Karpas-422 (cell line): ENCODE measurements at regions not wholly inside any gene's neighbourhood (a gene's known extent, or its start where the extent isn't known, plus 50 kb on each side); places are given as distances from the start of the nearest gene placed in this dataset.

ENCODE experiments used
- DNase-seq: peaks from one replicate; pipeline ENCODE4 v3.0.0-alpha.2; 2015
- H2AFZ ChIP-seq: fragments of 200-600 bp; sonication (generic); 2 replicates; pipeline ENCODE4 v1.6.1; 2014; ENCODE audit warnings: antibody characterized with exemption, low read length, mixed read lengths
- H3K27ac ChIP-seq: fragments of 200-600 bp; sonication (generic); 2 replicates; pipeline ENCODE4 v1.5.1; 2014; ENCODE audit warnings: mild to moderate bottlenecking, low read length, moderate library complexity
- H3K27me3 ChIP-seq: fragments of 200-600 bp; sonication (generic); 2 replicates; pipeline ENCODE4 v1.6.1; 2014; ENCODE audit warnings: low read length, mixed read lengths
- H3K36me3 ChIP-seq: fragments of 200-600 bp; sonication (generic); 2 replicates; pipeline ENCODE4 v1.6.1; 2014; ENCODE audit warnings: low read length, mixed read lengths; ENCODE audit not compliant: insufficient read depth
- H3K4me1 ChIP-seq: fragments of 200-600 bp; sonication (generic); 2 replicates; pipeline ENCODE4 v1.6.1; 2014; ENCODE audit warnings: mild to moderate bottlenecking, low read length, mixed read lengths
- H3K4me2 ChIP-seq: fragments of 200-600 bp; sonication (generic); 2 replicates; pipeline ENCODE4 v1.6.1; 2014; ENCODE audit warnings: low read length, low read depth, mild to moderate bottlenecking; ENCODE audit not compliant: poor library complexity, severe bottlenecking
- H3K4me3 ChIP-seq: fragments of 200-600 bp; sonication (generic); 2 replicates; pipeline ENCODE4 v1.5.1; 2014; ENCODE audit warnings: mild to moderate bottlenecking, antibody characterized with exemption, low read length, mixed read lengths
- H3K79me2 ChIP-seq: fragments of 200-600 bp; sonication (generic); 2 replicates; pipeline ENCODE4 v1.6.1; 2014; ENCODE audit warnings: mild to moderate bottlenecking, low read length, mixed read lengths
- H3K9ac ChIP-seq: fragments of 200-600 bp; sonication (generic); 2 replicates; pipeline ENCODE4 v1.6.0; 2014; ENCODE audit warnings: low read length
- H3K9me2 ChIP-seq: fragments of 200-600 bp; sonication (generic), shearing (Covaris generic); replicated peaks from 2 replicates; pipeline ENCODE4 v1.6.0; 2014; ENCODE audit warnings: mild to moderate bottlenecking, low read length, moderate library complexity; ENCODE audit not compliant: insufficient read depth
- H3K9me3 ChIP-seq: fragments of 300-700, 200-600 bp; sonication (generic); 2 replicates; pipeline ENCODE4 v1.6.1; 2014; ENCODE audit warnings: low read length, mixed read lengths
- H4K20me1 ChIP-seq: fragments of 200-600 bp; sonication (generic); 2 replicates; pipeline ENCODE4 v1.6.1; 2014; ENCODE audit warnings: mild to moderate bottlenecking, antibody characterized with exemption, low read length, low read depth; ENCODE audit not compliant: insufficient read depth

GRCh38 chr12:132439333-132439904, 50.5 kb upstream of the FBRSL1 start:
- no peaks in the 10 kb centered on the region for H3K27me3 ChIP-seq
- H3K4me2 ChIP-seq, result no peak overlapping the region
- no peaks in the 10 kb centered on the region for H3K36me3 ChIP-seq
- H2AFZ ChIP-seq, result no peak overlapping the region
- no peaks in the 10 kb centered on the region for H3K4me1 ChIP-seq
- no peak for DNase-seq
- H3K9me2 ChIP-seq, result no peaks in the 10 kb centered on the region
- H3K4me3 ChIP-seq, result no peak overlapping the region
- no peak overlapping the region for H3K27ac ChIP-seq
- H3K9me3 ChIP-seq, result no peaks in the 10 kb centered on the region
- H3K79me2 ChIP-seq, result no peaks in the 10 kb centered on the region
- H3K9ac ChIP-seq, result no peak overlapping the region
- no peaks in the 10 kb centered on the region for H4K20me1 ChIP-seq

GRCh38 chr12:132438726-132439125, 51.2 kb upstream of the FBRSL1 start:
- no peaks in the 10 kb centered on the region for H3K4me1 ChIP-seq
- no peaks in the 10 kb centered on the region for H4K20me1 ChIP-seq
- no peak overlapping the region for H3K4me3 ChIP-seq
- no peaks in the 10 kb centered on the region for H3K27me3 ChIP-seq
- H3K36me3 ChIP-seq, result no peaks in the 10 kb centered on the region
- no peak for DNase-seq
- H3K9ac ChIP-seq, result no peak overlapping the region
- no peak overlapping the region for H3K27ac ChIP-seq
- no peaks in the 10 kb centered on the region for H3K9me2 ChIP-seq
- no peak overlapping the region for H2AFZ ChIP-seq
- no peaks in the 10 kb centered on the region for H3K79me2 ChIP-seq
- no peak overlapping the region for H3K4me2 ChIP-seq
- no peaks in the 10 kb centered on the region for H3K9me3 ChIP-seq

- Histone ChIP-seq H3K4me1 (no peaks in the 10 kb centered on the region), H3K4me3 (no peak overlapping the region), H3K9me2 (no peaks in the 10 kb centered on the region), H3K4me2 (no peak overlapping the region), H4K20me1 (no peaks in the 10 kb centered on the region), H3K79me2 (no peaks in the 10 kb centered on the region), H3K36me3 (no peaks in the 10 kb centered on the region), H3K27me3 (no peaks in the 10 kb centered on the region), H3K27ac (no peak overlapping the region), H3K9ac (no peak overlapping the region), H3K9me3 (no peaks in the 10 kb centered on the region), H2AFZ (no peak overlapping the region)
- DNase-seq, result no peak
Observed at GRCh38 chr12:132437943-132438700, 51.8 kb upstream of the FBRSL1 start.

GRCh38 chr12:132437252-132437932, 52.6 kb upstream of the FBRSL1 start:
- DNase-seq, result no peak
- Histone ChIP-seq H2AFZ (no peak overlapping the region), H3K27me3 (no peaks in the 10 kb centered on the region), H3K79me2 (no peaks in the 10 kb centered on the region), H3K4me1 (no peaks in the 10 kb centered on the region), H3K4me2 (no peak overlapping the region), H4K20me1 (no peaks in the 10 kb centered on the region), H3K9me3 (no peaks in the 10 kb centered on the region), H3K36me3 (no peaks in the 10 kb centered on the region), H3K9me2 (no peaks in the 10 kb centered on the region), H3K9ac (no peak overlapping the region), H3K4me3 (no peak overlapping the region), H3K27ac (no peak overlapping the region)

- H3K4me3 ChIP-seq, result no peak overlapping the region
- no peak overlapping the region for H3K9ac ChIP-seq
- no peak overlapping the region for H3K27ac ChIP-seq
- no peaks in the 10 kb centered on the region for H4K20me1 ChIP-seq
- no peak for DNase-seq
- no peaks in the 10 kb centered on the region for H3K36me3 ChIP-seq
- H3K4me2 ChIP-seq, result no peak overlapping the region
- no peak overlapping the region for H2AFZ ChIP-seq
- H3K9me3 ChIP-seq, result no peaks in the 10 kb centered on the region
- no peaks in the 10 kb centered on the region for H3K79me2 ChIP-seq
- no peaks in the 10 kb centered on the region for H3K27me3 ChIP-seq
- H3K4me1 ChIP-seq, result no peaks in the 10 kb centered on the region
- H3K9me2 ChIP-seq, result no peaks in the 10 kb centered on the region
Observed at GRCh38 chr12:132436791-132437251, 53.1 kb upstream of the FBRSL1 start.

GRCh38 chr12:132435486-132436187, 54.3 kb upstream of the FBRSL1 start:
- no peaks in the 10 kb centered on the region for H3K9me2 ChIP-seq
- no peaks in the 10 kb centered on the region for H3K27me3 ChIP-seq
- H2AFZ ChIP-seq, result no peak overlapping the region
- H3K9ac ChIP-seq, result no peak overlapping the region
- no peaks in the 10 kb centered on the region for H3K79me2 ChIP-seq
- H4K20me1 ChIP-seq, result no peaks in the 10 kb centered on the region
- H3K4me1 ChIP-seq, result no peaks in the 10 kb centered on the region
- no peaks in the 10 kb centered on the region for H3K9me3 ChIP-seq
- H3K4me3 ChIP-seq, result no peak overlapping the region
- no peak overlapping the region for H3K4me2 ChIP-seq
- H3K36me3 ChIP-seq, result no peaks in the 10 kb centered on the region
- no peak for DNase-seq
- H3K27ac ChIP-seq, result no peak overlapping the region

GRCh38 chr12:132433641-132434395, 56.1 kb upstream of the FBRSL1 start:
- Histone ChIP-seq H3K9me3 (no peaks in the 10 kb centered on the region), H3K27me3 (no peaks in the 10 kb centered on the region), H3K4me1 (no peaks in the 10 kb centered on the region), H4K20me1 (no peaks in the 10 kb centered on the region), H3K27ac (no peak overlapping the region), H3K4me2 (no peak overlapping the region), H3K9me2 (no peaks in the 10 kb centered on the region), H2AFZ (no peak overlapping the region), H3K36me3 (no peaks in the 10 kb centered on the region), H3K9ac (no peak overlapping the region), H3K4me3 (no peak overlapping the region), H3K79me2 (no peaks in the 10 kb centered on the region)
- no peak for DNase-seq
